Keratinocyte (primary cell): ENCODE measurements at regions not wholly inside any gene's neighbourhood (a gene's known extent, or its start where the extent isn't known, plus 50 kb on each side); places are given as distances from the start of the nearest gene placed in this dataset.

Experiments used
- DNase-seq: peaks from one replicate; pipeline ENCODE4 v3.0.0-alpha.2; 2011; ENCODE audit warnings: low read depth, missing footprints, low spot score
- FAIRE-seq: peaks from 2 replicates; lab custom pipeline; 2011; peaks lifted over from hg19 to GRCh38; lab: Jason Lieb, UNC
- H2AFZ ChIP-seq: 2 replicates; pipeline ENCODE4 v1.6.0; 2012; ENCODE audit warnings: low read length, control low read depth, inconsistent platforms; ENCODE audit not compliant: control insufficient read depth
- H3K27ac ChIP-seq: 2 replicates; pipeline ENCODE4 v1.5.1; 2011; ENCODE audit warnings: low read length; ENCODE audit not compliant: control insufficient read depth, insufficient read depth
- H3K27me3 ChIP-seq: 3 replicates; pipeline ENCODE4 v1.6.0; 2011; ENCODE audit warnings: low read length; ENCODE audit not compliant: control insufficient read depth, insufficient read depth; ENCODE audit errors: extremely low read depth
- H3K36me3 ChIP-seq, 2 experiments: 2 replicates in 1 of 2; 3 replicates in 1 of 2; pipeline ENCODE4 v1.5.1; 2011; ENCODE audit warnings: low read length in 2 of 2, mild to moderate bottlenecking in 1 of 2; ENCODE audit not compliant: control insufficient read depth in 2 of 2, insufficient read depth in 2 of 2; ENCODE audit errors: extremely low read depth in 1 of 2
- H3K4me1 ChIP-seq: 3 replicates; pipeline ENCODE4 v1.5.1; 2011; ENCODE audit warnings: low read length; ENCODE audit not compliant: control insufficient read depth, insufficient read depth; ENCODE audit errors: extremely low read depth
- H3K4me2 ChIP-seq: 3 replicates; pipeline ENCODE4 v1.6.0; 2011; ENCODE audit warnings: low read depth, low read length; ENCODE audit not compliant: control insufficient read depth, insufficient read depth; ENCODE audit errors: extremely low read depth
- H3K4me3 ChIP-seq, 3 experiments: fragments of 200-600 bp in 1 of 3; sonication (generic) in 1 of 3; 2 replicates in 2 of 3; 3 replicates in 1 of 3; pipeline ENCODE4 v1.5.1; 2011 to 2016; ENCODE audit warnings: low read length in 3 of 3, mild to moderate bottlenecking in 3 of 3, control low read depth in 2 of 3, inconsistent platforms in 1 of 3, low read depth in 1 of 3, mixed read lengths in 1 of 3, mixed run types in 1 of 3, moderate library complexity in 1 of 3; ENCODE audit not compliant: control insufficient read depth in 2 of 3, insufficient read depth in 2 of 3; ENCODE audit errors: extremely low read depth in 1 of 3
- H3K79me2 ChIP-seq: 2 replicates; pipeline ENCODE4 v1.6.0; 2012; ENCODE audit warnings: low read length; ENCODE audit not compliant: control insufficient read depth, insufficient read depth
- H3K9ac ChIP-seq: 3 replicates; pipeline ENCODE4 v1.6.0; 2011; ENCODE audit warnings: low read length; ENCODE audit not compliant: control insufficient read depth, insufficient read depth; ENCODE audit errors: extremely low read depth
- H3K9me1 ChIP-seq: 3 replicates; pipeline ENCODE4 v1.6.0; 2011; ENCODE audit warnings: low read length; ENCODE audit not compliant: control insufficient read depth, insufficient read depth; ENCODE audit errors: extremely low read depth
- H3K9me3 ChIP-seq: 2 replicates; pipeline ENCODE4 v1.5.1; 2012; ENCODE audit warnings: low read depth, low read length; ENCODE audit not compliant: control insufficient read depth
- H4K20me1 ChIP-seq: 3 replicates; pipeline ENCODE4 v1.6.0; 2011; ENCODE audit warnings: low read length; ENCODE audit not compliant: control insufficient read depth, insufficient read depth; ENCODE audit errors: extremely low read depth
- EZH2 ChIP-seq: IDR thresholded peaks from one replicate; pipeline ENCODE4 v1.6.1; 2012; ENCODE audit warnings: inconsistent platforms, mild to moderate bottlenecking, low read length, moderate library complexity
- dilution Hi-C: fragments of 300-500 bp; cut with MboI; formaldehyde crosslinking; loops from one replicate; pipeline ENCODE4 v1.7.0; 2020; ENCODE audit warnings: low sequenced_read_pairs; ENCODE audit not compliant: extremely low pct_ligation_motif_present
- TF ChIP-seq, protein P1 (sequence below), 3 experiments: IDR thresholded peaks in 1 of 3; conservative IDR thresholded peaks in 1 of 3; optimal IDR thresholded peaks in 1 of 3; 2 replicates in 2 of 3; 3 replicates in 1 of 3; pipeline versions ENCODE3 to v1.5.1; 2011; ENCODE audit warnings: low read length in 3 of 3, mild to moderate bottlenecking in 3 of 3, moderate library complexity in 2 of 3, control low read depth in 1 of 3, inconsistent platforms in 1 of 3; ENCODE audit not compliant: insufficient read depth in 2 of 3; ENCODE audit errors: extremely low read depth in 1 of 3

DNA sequence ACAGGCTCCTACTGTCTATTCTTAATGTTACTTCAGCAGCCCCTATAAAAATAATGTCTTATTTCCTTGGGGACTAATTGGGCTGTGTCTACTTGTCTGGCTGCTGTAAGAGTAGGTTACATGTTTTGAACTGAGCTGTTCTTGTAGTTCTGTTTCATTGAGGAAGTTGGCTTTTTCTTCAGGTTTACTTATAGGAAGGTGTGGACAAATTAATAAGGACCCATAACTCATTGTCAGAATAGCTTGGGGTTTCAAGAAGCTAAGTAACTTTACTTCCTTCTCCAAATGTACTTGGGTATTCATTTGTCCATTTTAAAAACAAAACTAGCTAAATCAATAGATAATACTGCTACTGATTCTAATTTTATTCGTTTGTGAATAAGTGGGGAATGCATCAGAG, 487.2 kb downstream of the FAT4 start:
- Histone ChIP-seq H3K9ac (no peak overlapping the region), H3K4me3 (no peak overlapping the region), H3K9me3 (no peaks in the 10 kb centered on the region), H2AFZ (no peak overlapping the region), H3K79me2 (no peaks in the 10 kb centered on the region), H3K4me1 (no peaks in the 10 kb centered on the region), H3K9me1 (no peaks in the 10 kb centered on the region), H3K27ac (no peak overlapping the region), H3K4me2 (no peak overlapping the region), H4K20me1 (no peaks in the 10 kb centered on the region), H3K36me3 (no peaks in the 10 kb centered on the region), H3K27me3 (no peaks in the 10 kb centered on the region)
- TF ChIP-seq, protein P1, sequence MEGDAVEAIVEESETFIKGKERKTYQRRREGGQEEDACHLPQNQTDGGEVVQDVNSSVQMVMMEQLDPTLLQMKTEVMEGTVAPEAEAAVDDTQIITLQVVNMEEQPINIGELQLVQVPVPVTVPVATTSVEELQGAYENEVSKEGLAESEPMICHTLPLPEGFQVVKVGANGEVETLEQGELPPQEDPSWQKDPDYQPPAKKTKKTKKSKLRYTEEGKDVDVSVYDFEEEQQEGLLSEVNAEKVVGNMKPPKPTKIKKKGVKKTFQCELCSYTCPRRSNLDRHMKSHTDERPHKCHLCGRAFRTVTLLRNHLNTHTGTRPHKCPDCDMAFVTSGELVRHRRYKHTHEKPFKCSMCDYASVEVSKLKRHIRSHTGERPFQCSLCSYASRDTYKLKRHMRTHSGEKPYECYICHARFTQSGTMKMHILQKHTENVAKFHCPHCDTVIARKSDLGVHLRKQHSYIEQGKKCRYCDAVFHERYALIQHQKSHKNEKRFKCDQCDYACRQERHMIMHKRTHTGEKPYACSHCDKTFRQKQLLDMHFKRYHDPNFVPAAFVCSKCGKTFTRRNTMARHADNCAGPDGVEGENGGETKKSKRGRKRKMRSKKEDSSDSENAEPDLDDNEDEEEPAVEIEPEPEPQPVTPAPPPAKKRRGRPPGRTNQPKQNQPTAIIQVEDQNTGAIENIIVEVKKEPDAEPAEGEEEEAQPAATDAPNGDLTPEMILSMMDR (optimal IDR thresholded peaks at IDR 0.05 in 1 of 3, IDR thresholded peaks at IDR 0.05 in 1 of 3, conservative IDR thresholded peaks at IDR 0.05 in 1 of 3; ENCODE audit: extremely low read depth in 1 of 3, insufficient read depth in 2 of 3, low read length in 3 of 3), result no peak
- no peak for TF ChIP-seq EZH2
- dilution Hi-C loops, result no loop called here
- DNase-seq (no peak), FAIRE-seq (no peak)

DNA sequence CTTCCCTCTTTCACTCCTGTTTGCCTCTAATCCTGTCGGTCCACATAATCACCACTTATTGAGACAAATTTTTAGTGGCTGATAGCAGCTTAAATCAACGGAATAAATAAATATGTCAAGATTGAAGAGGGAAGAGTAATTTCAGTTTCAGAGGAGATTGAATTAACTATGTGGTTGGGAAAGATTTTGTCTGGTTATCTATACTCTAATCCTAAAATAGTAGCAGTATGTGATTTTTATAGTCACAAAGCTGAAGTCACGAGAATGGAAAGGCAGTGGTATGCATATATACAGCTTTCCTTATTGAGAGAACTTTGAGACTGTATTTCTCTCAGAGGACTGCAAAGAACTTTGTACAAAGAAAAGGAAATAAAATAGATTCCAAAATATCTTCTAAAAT, 493.3 kb downstream of the FAT4 start:
- dilution Hi-C loops, result no loop called here
- Histone ChIP-seq H2AFZ (no peak overlapping the region), H3K4me2 (no peak overlapping the region)

More for the DNA sequence above, 493.3 kb downstream of the FAT4 start:
- Histone ChIP-seq H4K20me1 (no peaks in the 10 kb centered on the region), H3K36me3 (no peaks in the 10 kb centered on the region), H3K9me3 (no peaks in the 10 kb centered on the region), H3K4me3 (no peak overlapping the region), H3K27me3 (no peaks in the 10 kb centered on the region), H3K79me2 (no peaks in the 10 kb centered on the region), H3K4me1 (no peaks in the 10 kb centered on the region), H3K9ac (no peak overlapping the region), H3K27ac (no peak overlapping the region), H3K9me1 (no peaks in the 10 kb centered on the region)
- no peak for FAIRE-seq
- no peak for TF ChIP-seq EZH2
- TF ChIP-seq, protein P1 (optimal IDR thresholded peaks at IDR 0.05 in 1 of 3, IDR thresholded peaks at IDR 0.05 in 1 of 3, conservative IDR thresholded peaks at IDR 0.05 in 1 of 3; ENCODE audit: extremely low read depth in 1 of 3, insufficient read depth in 2 of 3, low read length in 3 of 3), result no peak
- no peak for DNase-seq
